ENCODE measurements at regions not wholly inside any gene's neighbourhood (a gene's known extent, or its start where the extent isn't known, plus 50 kb on each side); places are given as distances from the start of the nearest gene placed in this dataset.

DNA sequence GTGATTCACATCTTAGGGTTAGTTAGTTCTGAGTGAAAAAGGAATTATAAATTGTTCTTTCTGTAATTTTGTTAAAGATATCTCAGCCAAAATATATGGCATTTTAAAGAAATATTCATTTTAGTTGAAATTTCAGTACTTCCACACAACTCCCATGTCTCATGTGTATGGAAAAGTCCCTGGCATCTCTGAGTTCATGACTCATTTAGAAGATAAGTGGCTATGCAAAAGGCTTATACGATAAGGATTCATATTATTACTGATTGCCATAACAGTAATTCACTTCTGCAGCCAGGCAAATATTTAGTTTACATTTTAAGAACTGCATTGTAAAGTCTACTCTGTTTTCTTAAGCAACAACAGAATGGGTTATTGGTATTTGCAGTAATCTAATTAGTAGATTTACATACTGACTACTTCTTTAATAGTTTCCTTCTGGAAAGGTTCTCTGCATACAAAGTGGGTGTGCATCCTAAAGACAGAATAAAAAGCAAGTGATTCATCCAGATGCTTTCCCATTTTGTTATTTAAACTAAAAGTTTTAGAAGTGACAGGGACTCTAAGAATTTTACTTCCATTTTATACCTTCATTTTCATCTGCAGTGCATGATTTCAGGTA lies 682.4 kb upstream of the PABPC4L start:
- TF ChIP-seq, protein P1, sequence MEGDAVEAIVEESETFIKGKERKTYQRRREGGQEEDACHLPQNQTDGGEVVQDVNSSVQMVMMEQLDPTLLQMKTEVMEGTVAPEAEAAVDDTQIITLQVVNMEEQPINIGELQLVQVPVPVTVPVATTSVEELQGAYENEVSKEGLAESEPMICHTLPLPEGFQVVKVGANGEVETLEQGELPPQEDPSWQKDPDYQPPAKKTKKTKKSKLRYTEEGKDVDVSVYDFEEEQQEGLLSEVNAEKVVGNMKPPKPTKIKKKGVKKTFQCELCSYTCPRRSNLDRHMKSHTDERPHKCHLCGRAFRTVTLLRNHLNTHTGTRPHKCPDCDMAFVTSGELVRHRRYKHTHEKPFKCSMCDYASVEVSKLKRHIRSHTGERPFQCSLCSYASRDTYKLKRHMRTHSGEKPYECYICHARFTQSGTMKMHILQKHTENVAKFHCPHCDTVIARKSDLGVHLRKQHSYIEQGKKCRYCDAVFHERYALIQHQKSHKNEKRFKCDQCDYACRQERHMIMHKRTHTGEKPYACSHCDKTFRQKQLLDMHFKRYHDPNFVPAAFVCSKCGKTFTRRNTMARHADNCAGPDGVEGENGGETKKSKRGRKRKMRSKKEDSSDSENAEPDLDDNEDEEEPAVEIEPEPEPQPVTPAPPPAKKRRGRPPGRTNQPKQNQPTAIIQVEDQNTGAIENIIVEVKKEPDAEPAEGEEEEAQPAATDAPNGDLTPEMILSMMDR (conservative IDR thresholded peaks at IDR 0.05 in 1 of 2, IDR thresholded peaks at IDR 0.05 in 1 of 2; ENCODE audit: extremely low read depth in 1 of 2, insufficient read depth in 1 of 2, low read depth in 1 of 2, low read length in 2 of 2) = no peak
- TF ChIP-seq EZH2 (IDR thresholded peaks at IDR 0.05; ENCODE audit: borderline replicate concordance, low read length) = no peak

All from mammary epithelial cell (primary cell).